ENCODE measurements at regions not wholly inside any gene's neighbourhood (a gene's known extent, or its start where the extent isn't known, plus 50 kb on each side); places are given as distances from the start of the nearest gene placed in this dataset.

GRCh38 chr3:193116871-193117270, 124.2 kb upstream of the PLAAT1 start:
- no peak for TF ChIP-seq CTCF (IDR thresholded peaks at IDR 0.05; ENCODE audit: insufficient read depth, low read depth, low read length)
- Histone ChIP-seq H3K4me3 (ENCODE audit: low read depth, low read length) (no peak overlapping the region), H3K27me3 (ENCODE audit: control insufficient read depth, insufficient read depth, low read length) (no peaks in the 10 kb centered on the region), H3K36me3 (ENCODE audit: control insufficient read depth, insufficient read depth, low read length) (no peaks in the 10 kb centered on the region)
- ChIA-PET CTCF (no interaction called here), POLR2A (no interaction called here)
- DNase-seq (ENCODE audit: low read depth), result no peak

- no peak overlapping the region for H3K4me3 ChIP-seq (ENCODE audit: low read depth, low read length)
- POLR2A ChIA-PET, result no interaction called here
- H3K36me3 ChIP-seq (ENCODE audit: control insufficient read depth, insufficient read depth, low read length), result no peaks in the 10 kb centered on the region
- H3K27me3 ChIP-seq (ENCODE audit: control insufficient read depth, insufficient read depth, low read length), result no peaks in the 10 kb centered on the region
- no peak for TF ChIP-seq CTCF (IDR thresholded peaks at IDR 0.05; ENCODE audit: insufficient read depth, low read depth, low read length)
- DNase-seq (ENCODE audit: low read depth), result no peak
- CTCF ChIA-PET, result no interaction called here
Observed at GRCh38 chr3:193118907-193119306, 122.1 kb upstream of the PLAAT1 start.

- TF ChIP-seq CTCF (IDR thresholded peaks at IDR 0.05; ENCODE audit: insufficient read depth, low read depth, low read length), result no peak
- ChIA-PET CTCF (no interaction called here), POLR2A (no interaction called here)
- H3K27me3 ChIP-seq (ENCODE audit: control insufficient read depth, insufficient read depth, low read length), result no peaks in the 10 kb centered on the region
- H3K4me3 ChIP-seq (ENCODE audit: low read depth, low read length), result no peak overlapping the region
- no peaks in the 10 kb centered on the region for H3K36me3 ChIP-seq (ENCODE audit: control insufficient read depth, insufficient read depth, low read length)
- DNase-seq (ENCODE audit: low read depth), result no peak
Observed at GRCh38 chr3:193119926-193120325, 121.1 kb upstream of the PLAAT1 start.

GRCh38 chr3:193124861-193125260, 116.2 kb upstream of the PLAAT1 start:
- CTCF ChIA-PET, result no interaction called here
- H3K36me3 ChIP-seq (ENCODE audit: control insufficient read depth, insufficient read depth, low read length), result no peaks in the 10 kb centered on the region
- no peak for TF ChIP-seq CTCF (IDR thresholded peaks at IDR 0.05; ENCODE audit: insufficient read depth, low read depth, low read length)
- no peak for DNase-seq (ENCODE audit: low read depth)
- POLR2A ChIA-PET, result no interaction called here
- H3K4me3 ChIP-seq (ENCODE audit: low read depth, low read length), result no peak overlapping the region
- H3K27me3 ChIP-seq (ENCODE audit: control insufficient read depth, insufficient read depth, low read length), result no peaks in the 10 kb centered on the region

GRCh38 chr3:193129607-193130006, 111.4 kb upstream of the PLAAT1 start:
- ChIA-PET POLR2A (no interaction called here), CTCF (no interaction called here)
- Histone ChIP-seq H3K36me3 (ENCODE audit: control insufficient read depth, insufficient read depth, low read length) (no peaks in the 10 kb centered on the region), H3K4me3 (ENCODE audit: low read depth, low read length) (no peak overlapping the region), H3K27me3 (ENCODE audit: control insufficient read depth, insufficient read depth, low read length) (no peaks in the 10 kb centered on the region; the same call in 1 of the 2 replicates)
- DNase-seq (ENCODE audit: low read depth), result no peak
- no peak for TF ChIP-seq CTCF (IDR thresholded peaks at IDR 0.05; ENCODE audit: insufficient read depth, low read depth, low read length)
